ENCODE measurements at regions not wholly inside any gene's neighbourhood (a gene's known extent, or its start where the extent isn't known, plus 50 kb on each side); places are given as distances from the start of the nearest gene placed in this dataset.

DNA sequence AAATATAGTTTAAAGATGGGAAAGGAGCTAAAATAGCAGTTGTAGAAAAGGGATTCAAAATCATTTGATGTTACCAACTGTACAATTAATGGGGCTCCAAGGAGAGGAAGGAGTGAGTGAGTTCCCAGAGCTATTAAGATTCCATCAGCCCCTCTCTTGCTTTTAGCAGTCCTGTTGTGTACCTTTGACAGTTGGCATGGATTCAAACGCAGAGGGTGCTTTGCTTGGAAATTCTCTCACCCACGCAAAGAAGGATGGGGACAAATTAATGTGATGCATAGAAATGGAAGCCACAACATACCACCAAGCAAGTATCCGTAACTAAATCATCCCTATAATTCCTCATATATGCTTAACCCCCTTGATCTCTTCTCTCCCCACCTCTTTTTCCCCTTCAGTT, 461.3 kb downstream of the EBF1 start:
- POLR2A ChIA-PET: no interaction called here
- no peak for TF ChIP-seq CTCF (IDR thresholded peaks at IDR 0.05; ENCODE audit: control extremely low read depth, extremely low read depth, low read depth, missing control alignments)
- CTCF ChIA-PET: interaction anchor here (1.3 to 1.6 kb wide), 2 partner anchors 14 to 57 kb away, joined by 3 to 5 read pairs; no protein-coding TSS in a partner anchor
- DNase-seq (ENCODE audit: extremely low spot score): no peak

- DNase-seq (ENCODE audit: extremely low spot score): no peak
- ChIA-PET POLR2A (no interaction called here), CTCF (interaction anchor here (1.0 to 1.2 kb wide), 3 partner anchors 8 to 496 kb away, joined by 3 to 5 read pairs (median 4); no protein-coding TSS in a partner anchor)
- no peak for TF ChIP-seq CTCF (IDR thresholded peaks at IDR 0.05; ENCODE audit: control extremely low read depth, extremely low read depth, low read depth, missing control alignments)
Measured at GRCh38 chr5:158637039-158637438, 462.7 kb downstream of the EBF1 start.

- ChIA-PET CTCF (no interaction called here), POLR2A (no interaction called here)
- no peak for TF ChIP-seq CTCF (IDR thresholded peaks at IDR 0.05; ENCODE audit: control extremely low read depth, extremely low read depth, low read depth, missing control alignments)
- DNase-seq (ENCODE audit: extremely low spot score): peak; percentile 5
Measured at GRCh38 chr5:158635565-158635964, 464.2 kb downstream of the EBF1 start.

GRCh38 chr5:158634714-158635113, 465.0 kb downstream of the EBF1 start:
- POLR2A ChIA-PET: no interaction called here
- no peak for TF ChIP-seq CTCF (IDR thresholded peaks at IDR 0.05; ENCODE audit: control extremely low read depth, extremely low read depth, low read depth, missing control alignments)
- no peak for DNase-seq (ENCODE audit: extremely low spot score)
- CTCF ChIA-PET: no interaction called here

GRCh38 chr5:158629591-158630312, 470.0 kb downstream of the EBF1 start:
- ChIA-PET POLR2A (no interaction called here), CTCF (interaction anchor here (0.9 to 1.6 kb wide), 2 partner anchors 10 to 21 kb away, joined by 3 to 5 read pairs; no protein-coding TSS in a partner anchor)
- TF ChIP-seq CTCF (IDR thresholded peaks at IDR 0.05; ENCODE audit: control extremely low read depth, extremely low read depth, low read depth, missing control alignments): no peak
- no peak for DNase-seq (ENCODE audit: extremely low spot score)

- no peak for TF ChIP-seq CTCF (IDR thresholded peaks at IDR 0.05; ENCODE audit: control extremely low read depth, extremely low read depth, low read depth, missing control alignments)
- POLR2A ChIA-PET: no interaction called here
- CTCF ChIA-PET: interaction anchor here (1.1 kb wide), 1 partner anchor 551 kb away, joined by 3 read pairs; no protein-coding TSS in a partner anchor
Measured at GRCh38 chr5:158626718-158627117, 473.0 kb downstream of the EBF1 start.

More at GRCh38 chr5:158626718-158627117, 473.0 kb downstream of the EBF1 start:
- no peak for DNase-seq (ENCODE audit: extremely low spot score)
